Kidney tubule cell (primary cell): ENCODE measurements at regions not wholly inside any gene's neighbourhood (a gene's known extent, or its start where the extent isn't known, plus 50 kb on each side); places are given as distances from the start of the nearest gene placed in this dataset.
A peak's percentile ranks its signal among the peaks of the same experiment; 100 is the strongest.
"Not testable (repeated sequence)": the region's sequence is repeated elsewhere in the genome, so short reads cannot be mapped to it uniquely, and the experiment has no call there.

ENCODE experiments used
- DNase-seq: peaks from one replicate; pipeline ENCODE4 v3.0.0-alpha.2; 2018; ENCODE audit warnings: low spot score

GRCh38 chr3:10703875-10704274, 112.2 kb upstream of the SLC6A11 start:
- DNase-seq: peak; percentile 79

GRCh38 chr3:10706156-10706739, 109.8 kb upstream of the SLC6A11 start:
- DNase-seq: peak; percentile 23

- no peak for DNase-seq
Measured at GRCh38 chr3:10706740-10707399, 109.2 kb upstream of the SLC6A11 start.

- no peak for DNase-seq
Measured at GRCh38 chr3:10707400-10708215, 108.4 kb upstream of the SLC6A11 start.

DNA sequence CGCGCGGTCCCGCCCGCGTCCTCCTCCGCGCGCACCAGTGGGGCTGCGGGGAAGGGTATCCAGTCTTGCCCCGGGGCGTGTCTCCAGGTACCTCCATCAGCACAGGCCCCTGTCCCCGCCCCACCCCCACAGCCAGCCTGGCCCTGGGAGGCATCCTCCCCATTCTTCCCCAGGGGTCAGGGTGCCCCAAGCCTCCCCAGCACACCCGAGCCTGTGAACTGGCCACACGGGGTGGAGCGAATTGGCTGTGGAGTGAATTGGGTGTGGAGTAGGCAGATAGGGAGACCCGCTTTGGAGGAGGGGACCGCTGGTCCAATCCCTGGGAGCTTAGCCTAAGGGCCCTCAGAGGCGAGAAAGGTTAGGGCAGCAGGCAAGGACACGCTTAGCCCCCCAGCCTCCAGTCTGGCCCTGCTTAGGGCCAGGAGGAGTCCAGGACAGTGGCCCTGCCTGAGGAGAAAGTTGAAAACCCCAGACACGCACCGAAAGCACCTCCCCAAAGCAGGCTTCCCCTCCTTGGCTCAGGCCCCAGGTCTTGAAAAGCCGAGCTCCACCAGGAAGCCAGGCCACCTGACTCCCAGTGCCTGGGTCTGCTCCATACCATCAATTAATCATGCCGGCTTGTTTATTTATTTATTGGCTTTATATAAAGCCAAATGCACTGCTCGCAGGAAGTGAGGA, 107.7 kb upstream of the SLC6A11 start:
- DNase-seq: no peak

- DNase-seq: no peak
Measured at GRCh38 chr3:10709110-10709781, 106.8 kb upstream of the SLC6A11 start.

DNA sequence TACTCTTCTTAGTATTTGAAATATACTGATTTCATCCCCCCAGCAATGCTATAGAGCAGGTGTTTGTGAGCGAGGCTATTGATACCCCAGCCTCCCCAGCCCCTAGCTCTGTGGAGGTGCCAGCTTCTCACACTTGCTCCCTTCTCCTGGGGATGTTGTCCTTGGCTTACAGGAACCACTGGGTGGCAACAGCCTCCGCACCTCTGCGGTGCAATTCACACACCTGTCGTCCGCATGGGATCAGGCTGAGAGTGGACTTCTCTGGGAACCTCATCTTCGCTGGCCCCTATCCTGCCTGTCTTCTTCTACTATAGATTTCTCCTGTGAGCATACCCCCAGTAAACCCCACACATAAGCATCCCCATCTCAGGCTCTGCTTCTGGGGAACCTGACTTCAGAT, 103.9 kb upstream of the SLC6A11 start:
- DNase-seq: no peak

DNA sequence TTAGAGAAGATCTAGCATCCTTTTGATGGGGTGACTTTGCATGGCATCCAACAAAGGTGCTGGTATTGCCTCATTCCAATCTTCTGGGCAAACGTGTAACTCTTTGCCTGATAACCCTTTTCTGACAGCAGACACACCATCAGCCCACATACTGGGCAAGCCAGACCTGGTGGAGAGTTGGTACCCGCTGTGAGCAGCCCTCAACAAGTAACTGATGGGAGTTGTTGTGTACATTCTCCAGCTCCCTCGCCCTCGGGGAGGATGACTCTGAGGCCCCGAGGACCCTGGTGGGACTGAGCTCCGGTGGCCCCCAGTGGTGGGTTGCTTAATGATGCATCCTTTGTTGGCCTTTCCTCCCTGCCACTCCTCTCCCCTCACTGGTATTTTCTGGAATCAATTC, 102.4 kb upstream of the SLC6A11 start:
- DNase-seq: no peak

GRCh38 chr3:10715886-10716285, 100.1 kb upstream of the SLC6A11 start:
- no peak for DNase-seq

DNA sequence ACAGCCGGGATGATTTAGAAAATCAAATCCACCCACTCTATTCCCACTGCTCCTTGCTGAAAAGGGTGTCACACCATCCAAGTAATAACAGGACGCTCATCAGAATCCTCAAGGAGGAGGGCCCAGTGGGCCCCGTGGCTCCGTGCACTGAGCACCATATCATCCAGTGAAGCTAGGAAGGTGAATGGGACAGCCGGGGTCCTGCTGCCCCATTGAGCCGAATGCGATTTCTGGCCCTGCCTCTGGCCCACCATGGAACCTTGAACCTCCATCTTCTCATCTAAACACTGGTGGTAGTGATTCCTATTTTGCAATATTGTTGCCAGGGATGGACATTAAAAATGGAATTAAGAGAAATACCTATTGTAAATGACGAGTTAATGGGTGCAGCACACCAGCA, 99.1 kb upstream of the SLC6A11 start:
- DNase-seq: no peak

DNA sequence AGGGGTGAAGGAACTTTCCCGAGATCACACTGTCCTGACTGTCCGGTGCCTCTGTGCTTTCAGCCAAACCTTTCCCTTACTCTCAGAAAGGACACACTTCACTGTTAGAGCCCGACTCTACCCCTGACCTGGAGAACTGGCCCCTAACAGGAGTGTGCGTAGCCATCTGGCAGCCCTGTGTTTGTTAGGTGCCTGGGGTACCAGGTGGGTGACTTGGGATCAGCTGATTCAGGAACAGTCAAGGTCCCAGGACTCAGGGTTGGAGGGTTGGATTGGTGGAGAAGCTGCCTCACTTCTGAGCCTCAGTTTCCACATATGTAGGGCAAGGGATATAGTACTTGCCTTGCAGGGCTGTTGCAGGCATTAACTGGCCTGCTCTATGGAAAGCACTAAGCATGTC, 98.3 kb upstream of the SLC6A11 start:
- no peak for DNase-seq

GRCh38 chr3:10721101-10721500, 94.9 kb upstream of the SLC6A11 start:
- DNase-seq: no peak

- DNase-seq: no peak
Measured at GRCh38 chr3:10722911-10723310, 93.1 kb upstream of the SLC6A11 start.

- no peak for DNase-seq
Measured at GRCh38 chr3:10723991-10724390, 92.0 kb upstream of the SLC6A11 start.

GRCh38 chr3:10725067-10725466, 91.0 kb upstream of the SLC6A11 start:
- DNase-seq: no peak

GRCh38 chr3:10725846-10726245, 90.2 kb upstream of the SLC6A11 start:
- no peak for DNase-seq

GRCh38 chr3:10726787-10727186, 89.2 kb upstream of the SLC6A11 start:
- DNase-seq: no peak

- DNase-seq: no peak
Measured at GRCh38 chr3:10729439-10729838, 86.6 kb upstream of the SLC6A11 start.

DNA sequence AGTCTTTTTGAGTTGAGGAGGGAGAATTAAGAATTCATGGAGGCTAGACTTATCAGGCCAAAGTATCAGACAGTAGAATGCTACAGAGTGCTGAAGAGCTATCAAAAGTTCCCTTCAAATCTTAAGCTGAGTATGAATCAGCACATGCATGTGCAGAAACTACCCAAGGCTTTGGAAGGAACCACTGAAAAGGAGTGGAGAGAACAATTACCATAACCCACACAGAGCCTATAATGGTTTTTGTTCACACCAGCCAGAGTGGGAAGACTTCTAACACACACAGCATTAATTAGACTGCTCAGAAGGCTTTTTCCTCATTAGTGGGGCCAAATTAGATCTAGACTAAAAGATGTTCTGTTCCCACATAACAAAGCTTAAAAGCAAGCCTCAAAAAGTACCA, 83.7 kb upstream of the SLC6A11 start:
- DNase-seq: no peak

DNA sequence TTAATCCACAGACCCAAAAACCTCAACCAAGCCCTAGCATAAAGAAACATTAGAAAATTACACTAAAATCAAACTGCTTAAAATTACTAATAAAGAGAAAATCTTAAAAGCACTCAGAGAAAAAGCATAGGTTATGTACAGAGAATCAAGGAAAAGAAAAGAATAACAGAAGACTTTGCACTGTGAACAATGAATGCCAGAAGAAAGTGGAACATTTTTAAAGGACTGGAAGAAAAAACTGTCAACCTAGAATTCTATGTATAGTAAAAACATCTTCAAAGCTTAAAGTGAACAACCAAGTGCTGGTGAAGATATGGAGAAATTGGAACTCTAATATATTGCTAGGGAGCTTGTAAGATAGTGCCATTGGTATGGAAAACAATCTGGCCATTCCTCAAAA, 82.7 kb upstream of the SLC6A11 start:
- no peak for DNase-seq

- not testable (repeated sequence) for DNase-seq
Measured at GRCh38 chr3:10736444-10736843, 79.6 kb upstream of the SLC6A11 start.

GRCh38 chr3:10737785-10738184, 78.2 kb upstream of the SLC6A11 start:
- no peak for DNase-seq
